Erythroblast (primary cell): ENCODE measurements at regions not wholly inside any gene's neighbourhood (a gene's known extent, or its start where the extent isn't known, plus 50 kb on each side); places are given as distances from the start of the nearest gene placed in this dataset.

Source experiments
- GATA1 ChIP-seq: IDR thresholded peaks from 2 replicates; pipeline ENCODE4 v1.6.1; 2011; ENCODE audit warnings: low read depth, mild to moderate bottlenecking, control low read depth, low read length, moderate library complexity
- POLR2A ChIP-seq: IDR thresholded peaks from 2 replicates; pipeline ENCODE4 v1.6.1; 2011; ENCODE audit warnings: mild to moderate bottlenecking, low read length

- no peak for TF ChIP-seq POLR2A
- TF ChIP-seq GATA1, result no peak
These were observed 251.5 kb upstream of the CBLB start for GRCh38 chr3:106120356-106120755.
